Epithelial cell of esophagus (primary cell): ENCODE measurements at regions not wholly inside any gene's neighbourhood (a gene's known extent, or its start where the extent isn't known, plus 50 kb on each side); places are given as distances from the start of the nearest gene placed in this dataset.

Experiments used
- DNase-seq: peaks from one replicate; pipeline ENCODE4 v3.0.0; 2010; ENCODE audit warnings: low read depth
- H3K4me3 ChIP-seq: 2 replicates; pipeline ENCODE4 v1.5.1; 2011; ENCODE audit warnings: mild to moderate bottlenecking, low read length, control low read depth
- TF ChIP-seq, protein P1 (sequence below): IDR thresholded peaks from 2 replicates; pipeline ENCODE4 v1.5.1; 2011; ENCODE audit warnings: low read depth, mild to moderate bottlenecking, low read length, control low read depth, inconsistent platforms; ENCODE audit not compliant: insufficient read depth; ENCODE audit errors: missing control alignments

DNA sequence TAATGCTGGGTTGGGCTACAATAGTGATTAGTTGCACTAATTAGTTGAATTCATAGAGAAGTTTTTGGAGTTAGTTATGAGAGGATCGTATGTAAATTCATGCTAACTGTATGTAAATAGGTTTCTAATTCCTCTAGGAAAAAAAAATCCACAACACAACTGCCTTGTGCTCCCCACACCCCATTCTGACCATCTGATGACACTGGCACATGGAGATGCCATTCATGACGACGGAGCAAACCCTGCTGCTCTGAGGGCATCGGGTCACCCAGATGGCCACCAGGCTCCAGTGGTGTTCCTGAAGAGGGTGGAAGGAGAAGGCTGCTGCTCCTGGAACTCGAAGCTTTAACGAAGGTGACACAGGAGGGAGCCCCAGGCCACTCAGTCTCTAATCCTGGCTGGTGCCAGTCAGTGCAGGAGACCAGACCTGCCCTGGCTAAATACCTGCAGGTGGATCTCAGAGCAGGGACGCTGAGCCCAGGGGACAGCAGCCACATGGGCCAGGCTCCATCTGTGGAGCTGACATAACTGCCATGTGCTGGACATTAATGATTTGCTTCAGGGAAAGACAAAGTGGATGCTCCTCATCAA lies 90.3 kb downstream of the FAM50B start:
- TF ChIP-seq, protein P1, sequence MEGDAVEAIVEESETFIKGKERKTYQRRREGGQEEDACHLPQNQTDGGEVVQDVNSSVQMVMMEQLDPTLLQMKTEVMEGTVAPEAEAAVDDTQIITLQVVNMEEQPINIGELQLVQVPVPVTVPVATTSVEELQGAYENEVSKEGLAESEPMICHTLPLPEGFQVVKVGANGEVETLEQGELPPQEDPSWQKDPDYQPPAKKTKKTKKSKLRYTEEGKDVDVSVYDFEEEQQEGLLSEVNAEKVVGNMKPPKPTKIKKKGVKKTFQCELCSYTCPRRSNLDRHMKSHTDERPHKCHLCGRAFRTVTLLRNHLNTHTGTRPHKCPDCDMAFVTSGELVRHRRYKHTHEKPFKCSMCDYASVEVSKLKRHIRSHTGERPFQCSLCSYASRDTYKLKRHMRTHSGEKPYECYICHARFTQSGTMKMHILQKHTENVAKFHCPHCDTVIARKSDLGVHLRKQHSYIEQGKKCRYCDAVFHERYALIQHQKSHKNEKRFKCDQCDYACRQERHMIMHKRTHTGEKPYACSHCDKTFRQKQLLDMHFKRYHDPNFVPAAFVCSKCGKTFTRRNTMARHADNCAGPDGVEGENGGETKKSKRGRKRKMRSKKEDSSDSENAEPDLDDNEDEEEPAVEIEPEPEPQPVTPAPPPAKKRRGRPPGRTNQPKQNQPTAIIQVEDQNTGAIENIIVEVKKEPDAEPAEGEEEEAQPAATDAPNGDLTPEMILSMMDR: no peak
- no peak overlapping the region for H3K4me3 ChIP-seq
- no peak for DNase-seq

DNA sequence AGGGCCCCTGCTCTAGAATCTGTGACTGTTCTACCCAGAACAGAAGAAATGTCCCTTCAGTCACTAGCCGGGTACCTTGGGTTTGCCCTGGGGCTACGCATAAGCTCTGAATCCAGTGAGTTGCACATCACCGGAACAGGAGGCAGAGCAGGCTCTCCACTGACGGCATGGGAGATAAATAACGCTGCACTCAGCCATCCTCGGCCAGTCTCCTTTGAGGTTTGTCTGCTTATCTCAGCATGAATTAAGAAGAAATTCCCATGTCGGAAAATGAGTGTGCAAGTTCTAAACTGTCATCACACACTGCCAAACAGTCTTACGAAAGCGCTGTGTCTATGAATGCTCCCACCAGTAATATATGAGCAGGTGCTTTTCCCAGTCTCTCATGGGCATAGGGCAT lies 90.8 kb downstream of the FAM50B start:
- no peak for DNase-seq
- no peak overlapping the region for H3K4me3 ChIP-seq
- TF ChIP-seq, protein P1: no peak

DNA sequence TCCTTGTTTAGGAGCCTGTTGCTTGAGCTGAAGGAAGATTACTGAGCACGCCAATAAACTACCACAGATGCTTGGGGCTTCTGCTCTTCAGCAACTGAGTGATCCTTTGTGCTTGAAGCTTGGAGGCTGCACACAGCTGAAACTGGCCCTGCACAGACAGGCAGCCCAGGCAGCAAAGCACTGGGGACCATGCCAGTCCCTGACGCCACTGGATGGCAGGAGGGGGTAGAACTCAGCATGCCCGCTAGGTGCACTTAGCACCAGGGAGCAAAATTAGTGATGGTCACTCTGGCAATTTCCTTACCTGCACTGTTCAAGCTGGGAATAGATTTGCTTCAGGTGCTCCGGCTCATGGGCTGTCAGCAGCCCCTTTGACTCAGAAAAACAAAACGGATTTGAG lies 91.5 kb downstream of the FAM50B start:
- TF ChIP-seq, protein P1: no peak
- H3K4me3 ChIP-seq: no peak overlapping the region
- DNase-seq: no peak

DNA sequence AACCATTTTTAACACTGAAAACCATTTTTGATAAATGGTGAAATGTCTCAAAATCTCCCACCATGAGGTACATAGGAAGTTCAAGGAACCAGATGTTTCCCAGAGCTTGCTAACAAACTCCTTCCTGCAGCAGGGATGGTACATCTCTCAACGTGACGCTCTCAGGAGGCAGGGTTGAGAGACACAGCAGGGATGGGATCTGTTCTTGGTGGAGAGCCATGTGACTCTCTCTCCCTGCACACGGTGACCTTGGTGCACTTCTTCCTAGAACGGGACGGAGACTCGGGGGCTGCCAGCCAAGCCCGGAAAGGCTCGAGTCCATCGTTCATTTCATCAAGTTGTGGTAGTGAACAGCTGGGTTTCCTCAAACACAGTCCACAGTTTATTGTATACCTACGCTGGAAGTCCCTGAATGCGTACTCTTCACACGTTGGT lies 94.2 kb downstream of the FAM50B start:
- DNase-seq: no peak
- no peak overlapping the region for H3K4me3 ChIP-seq
- TF ChIP-seq, protein P1: no peak

DNA sequence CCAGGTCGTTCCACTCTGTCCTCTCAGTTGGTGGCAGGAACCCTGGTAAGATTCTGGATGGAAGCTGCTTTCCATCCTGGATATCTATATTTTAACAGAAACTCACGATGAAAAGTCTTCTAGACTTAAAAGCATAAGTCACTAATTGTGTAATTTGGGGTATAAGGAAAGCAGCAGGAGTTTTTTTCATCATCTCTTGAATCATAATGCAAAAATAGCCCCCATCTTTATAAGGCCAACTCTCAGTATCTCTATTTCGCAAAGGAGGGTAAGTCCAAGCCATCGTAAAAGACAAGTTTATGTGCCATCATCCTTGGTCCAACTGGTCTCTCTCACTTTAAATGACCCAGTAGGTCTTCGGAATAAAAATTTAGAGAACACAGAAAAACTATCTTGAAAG lies 95.1 kb downstream of the FAM50B start:
- DNase-seq: no peak
- TF ChIP-seq, protein P1: no peak
- no peak overlapping the region for H3K4me3 ChIP-seq

DNA sequence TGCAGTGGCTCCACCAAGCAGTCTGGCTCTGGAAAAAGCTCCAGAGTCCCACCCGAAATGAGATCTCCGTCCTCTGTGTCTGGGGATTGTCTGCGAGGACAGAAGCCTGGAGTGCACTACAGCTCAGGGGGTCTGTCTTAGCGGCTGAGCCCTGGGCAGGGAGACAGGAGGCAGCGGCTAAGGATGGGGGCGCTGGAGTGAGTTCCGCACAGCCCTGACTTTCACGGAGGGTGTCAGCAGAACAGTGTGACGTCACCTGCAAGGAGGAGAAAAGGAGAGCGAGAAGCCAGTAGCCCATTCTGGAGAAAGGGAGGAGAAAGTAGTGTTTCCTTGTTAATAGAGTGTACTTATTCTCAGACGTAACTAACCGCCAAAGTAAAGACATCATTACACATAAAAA lies 97.6 kb downstream of the FAM50B start:
- H3K4me3 ChIP-seq: no peak overlapping the region
- DNase-seq: no peak
- TF ChIP-seq, protein P1: no peak

DNA sequence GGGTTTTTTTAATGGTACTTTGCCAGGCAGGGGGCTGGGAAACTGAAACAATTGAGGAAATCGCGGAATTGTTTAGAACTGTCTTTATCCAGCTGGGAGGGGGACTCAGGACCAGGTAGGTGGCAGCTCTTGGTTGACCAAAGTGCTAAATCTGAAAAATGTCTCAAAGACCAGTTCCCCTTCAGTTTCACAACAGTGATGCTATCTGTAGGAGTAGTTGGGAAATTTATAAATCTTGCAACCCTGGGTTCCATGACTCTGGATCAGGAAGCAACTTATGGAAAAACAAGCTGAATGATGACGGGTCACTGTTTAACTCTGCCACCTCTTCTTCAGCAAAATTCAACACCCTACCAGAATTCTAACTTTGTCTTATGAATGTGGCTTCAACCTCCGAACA lies 99.7 kb downstream of the FAM50B start:
- no peak overlapping the region for H3K4me3 ChIP-seq
- TF ChIP-seq, protein P1: no peak
- no peak for DNase-seq
